HAP-1 (cell line): ENCODE measurements at regions not wholly inside any gene's neighbourhood (a gene's known extent, or its start where the extent isn't known, plus 50 kb on each side); places are given as distances from the start of the nearest gene placed in this dataset.

Experiments
- DNase-seq, 2 experiments: peaks; one replicate each; pipeline ENCODE4 v3.0.0-alpha.2; 2016 to 2020; ENCODE audit warnings: low spot score in 2 of 2
- H3K27me3 ChIP-seq: fragments of 250-450 bp; sonication (Bioruptor Pico); 2 replicates; pipeline ENCODE4 v1.5.1; 2020; ENCODE audit warnings: low read depth, mild to moderate bottlenecking, moderate library complexity
- H3K36me3 ChIP-seq: fragments of 250-450 bp; sonication (Bioruptor Pico); replicated peaks from 2 replicates; pipeline ENCODE4 v1.5.1; 2020; ENCODE audit warnings: mild to moderate bottlenecking
- H3K4me1 ChIP-seq: fragments of 250-450 bp; sonication (Bioruptor Pico); 2 replicates; pipeline ENCODE4 v1.5.1; 2020; ENCODE audit warnings: mild to moderate bottlenecking
- H3K4me3 ChIP-seq: fragments of 250-450 bp; sonication (Bioruptor Pico); 2 replicates; pipeline ENCODE4 v1.5.1; 2020; ENCODE audit warnings: mild to moderate bottlenecking, moderate library complexity
- H3K9me3 ChIP-seq: fragments of 250-450 bp; sonication (Bioruptor Pico); 2 replicates; pipeline ENCODE4 v1.5.1; 2020; ENCODE audit warnings: mild to moderate bottlenecking, moderate library complexity
- in situ Hi-C: fragments of 300-500 bp; cut with MboI; formaldehyde crosslinking; loops from 3 replicates; pipeline ENCODE4 v1.14.3; 2020; ENCODE audit warnings: low sequenced_read_pairs, inconsistent platforms, mixed read lengths

DNA sequence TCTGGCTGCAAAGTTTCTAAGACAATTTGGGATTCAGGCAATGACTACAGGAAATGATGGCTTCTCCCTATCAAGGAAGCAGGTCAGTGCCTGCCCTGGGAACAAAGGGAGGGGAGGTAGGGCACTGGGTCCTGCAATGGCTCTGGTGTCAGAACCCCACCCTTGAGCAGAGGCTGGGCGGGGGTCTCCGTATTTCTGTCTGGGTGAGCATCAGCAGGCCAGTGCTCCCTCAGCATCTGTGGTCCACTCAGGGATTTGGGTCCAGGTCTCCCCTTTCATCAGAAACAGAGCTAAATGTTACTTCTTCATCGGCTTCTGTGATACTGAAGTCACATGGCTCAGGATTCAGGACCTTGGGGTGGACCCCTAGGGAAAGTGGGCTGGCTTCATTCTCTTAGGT lies 195.5 kb upstream of the CDH5 start:
- H3K27me3 ChIP-seq: no peaks in the 10 kb centered on the region
- no peaks in the 10 kb centered on the region for H3K9me3 ChIP-seq
- in situ Hi-C loops: no loop called here
- no peaks in the 10 kb centered on the region for H3K4me1 ChIP-seq
- DNase-seq: no peak
- no peaks in the 10 kb centered on the region for H3K36me3 ChIP-seq
- H3K4me3 ChIP-seq: no peak overlapping the region

GRCh38 chr16:66169817-66170216 lies 196.7 kb upstream of the CDH5 start:
- in situ Hi-C loops: no loop called here
- Histone ChIP-seq H3K9me3 (no peaks in the 10 kb centered on the region), H3K4me1 (no peaks in the 10 kb centered on the region), H3K27me3 (no peaks in the 10 kb centered on the region), H3K4me3 (no peak overlapping the region), H3K36me3 (no peaks in the 10 kb centered on the region)
- no peak for DNase-seq

GRCh38 chr16:66168777-66169176 lies 197.7 kb upstream of the CDH5 start:
- Histone ChIP-seq H3K4me3 (no peak overlapping the region), H3K36me3 (no peaks in the 10 kb centered on the region), H3K27me3 (no peaks in the 10 kb centered on the region), H3K9me3 (no peaks in the 10 kb centered on the region), H3K4me1 (no peaks in the 10 kb centered on the region)
- DNase-seq: no peak
- in situ Hi-C loops: no loop called here

DNA sequence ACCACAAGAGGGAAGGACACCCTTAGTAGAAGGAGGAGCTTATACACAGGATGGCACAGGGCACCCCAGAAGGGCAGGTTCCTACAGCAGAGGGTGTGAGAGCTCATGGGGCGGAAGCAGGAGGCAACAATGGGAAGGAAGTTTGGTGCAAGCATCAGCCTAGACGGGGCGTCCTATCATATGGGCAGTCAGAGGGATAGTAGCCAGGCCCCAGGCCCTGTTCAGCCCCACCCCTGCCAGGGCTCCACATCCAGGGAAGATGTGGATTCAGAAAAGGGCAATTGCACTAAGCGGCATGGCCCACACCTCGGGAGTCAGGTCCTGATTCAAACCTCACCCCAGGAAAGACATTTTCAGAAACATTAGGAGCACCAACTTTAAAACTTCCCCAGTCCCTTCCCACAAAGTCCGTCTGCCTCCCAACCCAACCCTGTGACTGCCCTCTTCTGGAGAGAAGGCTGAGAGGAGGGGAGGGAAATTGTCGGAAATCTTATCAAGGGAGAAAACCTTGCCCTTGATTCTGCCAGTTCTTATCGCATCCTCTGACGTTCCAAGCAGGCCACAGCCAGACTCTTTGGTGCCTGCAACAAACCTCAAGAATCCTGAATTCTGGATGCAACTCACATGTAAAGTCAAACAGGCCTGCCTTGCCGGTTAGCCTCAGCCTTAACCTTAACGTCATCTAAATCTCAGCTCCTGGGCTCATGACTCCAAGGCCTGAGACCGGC lies 198.8 kb upstream of the CDH5 start:
- H3K27me3 ChIP-seq: no peaks in the 10 kb centered on the region
- no peaks in the 10 kb centered on the region for H3K36me3 ChIP-seq
- H3K9me3 ChIP-seq: no peaks in the 10 kb centered on the region
- no peak overlapping the region for H3K4me3 ChIP-seq
- in situ Hi-C loops: no loop called here
- H3K4me1 ChIP-seq: no peaks in the 10 kb centered on the region
- no peak for DNase-seq

DNA sequence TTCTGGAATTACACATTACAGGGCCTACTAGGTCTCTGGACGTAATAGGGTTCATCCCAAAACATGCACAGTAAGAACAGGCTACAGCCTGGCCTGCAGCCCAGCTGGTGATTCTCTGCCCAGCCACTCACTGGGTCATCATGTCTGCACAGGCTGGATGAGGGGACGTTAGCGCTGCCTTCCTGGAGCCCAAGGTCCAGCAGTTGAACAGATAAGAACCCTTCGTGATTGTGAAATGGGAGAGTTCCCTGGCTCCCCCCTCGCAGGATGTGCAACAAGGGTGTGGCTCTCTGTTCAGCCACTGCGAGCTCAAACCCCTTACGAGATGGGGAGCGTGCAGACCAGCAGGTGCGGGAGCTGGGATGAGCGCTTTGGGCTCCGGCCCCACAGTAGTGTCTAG lies 200.0 kb upstream of the CDH5 start:
- Histone ChIP-seq H3K27me3 (no peaks in the 10 kb centered on the region), H3K4me1 (no peaks in the 10 kb centered on the region), H3K9me3 (no peaks in the 10 kb centered on the region), H3K4me3 (no peak overlapping the region), H3K36me3 (no peaks in the 10 kb centered on the region)
- in situ Hi-C loops: no loop called here
- no peak for DNase-seq

DNA sequence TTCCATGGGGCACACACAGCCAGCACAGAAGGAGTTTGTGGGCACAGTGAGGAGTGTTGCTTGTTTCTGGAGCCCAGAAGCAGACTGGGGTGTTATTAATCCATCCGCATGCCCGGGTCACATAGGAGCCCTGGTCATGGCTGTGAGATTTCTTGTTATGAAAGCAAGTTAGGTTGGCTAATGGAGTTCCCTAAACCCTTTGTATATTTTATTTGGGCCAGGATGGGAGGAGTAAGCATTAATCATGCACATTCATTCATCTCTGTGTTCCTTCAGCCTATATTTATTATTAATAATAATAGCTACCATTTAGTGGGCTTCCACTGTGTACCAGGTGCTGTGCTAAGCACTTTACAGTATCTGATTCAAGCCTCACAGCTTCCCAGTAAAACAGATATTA lies 200.6 kb upstream of the CDH5 start:
- no peak overlapping the region for H3K4me3 ChIP-seq
- in situ Hi-C loops: no loop called here
- H3K4me1 ChIP-seq: no peaks in the 10 kb centered on the region
- H3K9me3 ChIP-seq: no peaks in the 10 kb centered on the region
- DNase-seq: no peak
- no peaks in the 10 kb centered on the region for H3K36me3 ChIP-seq
- no peaks in the 10 kb centered on the region for H3K27me3 ChIP-seq

DNA sequence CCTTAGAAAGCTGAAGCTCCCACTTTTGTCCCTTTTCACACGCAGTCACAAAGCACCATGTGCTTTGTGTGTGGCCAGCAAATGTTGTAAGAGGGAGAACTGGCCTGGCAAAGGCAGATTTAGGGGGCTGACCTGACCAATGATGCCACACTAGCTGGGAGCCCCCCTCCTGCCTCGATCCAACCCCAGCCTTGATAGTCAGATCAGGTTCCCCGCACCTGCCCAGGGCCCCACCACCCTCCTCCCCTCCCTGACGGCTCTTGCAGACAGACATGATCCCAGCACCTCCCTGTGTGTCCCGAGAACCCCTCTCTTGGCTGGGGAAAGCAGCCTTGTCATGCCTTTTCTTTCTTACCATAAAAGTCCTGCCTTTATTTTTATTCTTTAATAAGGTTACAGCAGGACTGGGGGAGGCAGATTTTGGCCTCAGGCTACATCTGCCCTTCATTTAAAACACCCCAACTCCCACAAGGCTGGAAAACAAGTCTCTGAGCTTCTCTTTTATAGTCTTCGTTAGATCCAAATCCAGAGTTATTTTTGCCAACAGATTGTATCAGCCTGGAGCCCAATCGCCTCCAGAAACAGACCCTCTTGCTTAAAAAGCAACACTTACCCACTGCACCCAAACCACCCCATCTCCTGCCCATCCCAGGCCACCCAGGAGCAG lies 201.8 kb upstream of the CDH5 start:
- in situ Hi-C loops: no loop called here
- H3K36me3 ChIP-seq: no peaks in the 10 kb centered on the region
- no peak for DNase-seq

GRCh38 chr16:66162821-66163220 lies 203.7 kb upstream of the CDH5 start:
- no peak overlapping the region for H3K4me3 ChIP-seq
- no peaks in the 10 kb centered on the region for H3K4me1 ChIP-seq
- no peak for DNase-seq
- H3K36me3 ChIP-seq: no peaks in the 10 kb centered on the region
- H3K27me3 ChIP-seq: no peaks in the 10 kb centered on the region
- no peaks in the 10 kb centered on the region for H3K9me3 ChIP-seq
- in situ Hi-C loops: no loop called here

More for the DNA sequence above, 201.8 kb upstream of the CDH5 start:
- H3K4me3 ChIP-seq: no peak overlapping the region
- no peaks in the 10 kb centered on the region for H3K4me1 ChIP-seq
- H3K27me3 ChIP-seq: no peaks in the 10 kb centered on the region
- no peaks in the 10 kb centered on the region for H3K9me3 ChIP-seq

DNA sequence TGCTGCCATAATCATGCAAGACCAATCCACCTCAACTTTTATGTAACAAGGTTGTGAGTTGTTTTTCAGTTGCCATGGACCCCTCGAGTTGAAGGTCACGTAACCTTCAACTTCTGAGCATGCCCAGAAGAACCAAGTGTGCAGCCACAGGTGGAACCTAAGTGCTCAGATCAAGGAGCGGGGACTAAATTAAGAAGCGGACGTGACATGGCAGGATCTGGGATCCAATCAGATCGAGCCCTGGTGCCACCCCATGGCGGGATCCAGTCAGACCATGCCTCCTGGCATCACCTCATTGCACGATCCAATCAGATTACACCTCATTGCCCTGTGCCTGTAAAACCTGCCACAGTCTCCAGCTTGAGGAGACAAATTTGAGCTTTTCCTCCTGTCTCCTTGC lies 204.5 kb upstream of the CDH5 start:
- Histone ChIP-seq H3K9me3 (no peaks in the 10 kb centered on the region), H3K4me1 (no peaks in the 10 kb centered on the region), H3K27me3 (no peaks in the 10 kb centered on the region), H3K4me3 (no peak overlapping the region), H3K36me3 (no peaks in the 10 kb centered on the region)
- DNase-seq: no peak
- in situ Hi-C loops: no loop called here

GRCh38 chr16:66161269-66161668 lies 205.2 kb upstream of the CDH5 start:
- Histone ChIP-seq H3K9me3 (no peaks in the 10 kb centered on the region), H3K36me3 (no peaks in the 10 kb centered on the region), H3K27me3 (no peaks in the 10 kb centered on the region), H3K4me1 (no peaks in the 10 kb centered on the region), H3K4me3 (no peak overlapping the region)
- in situ Hi-C loops: no loop called here
- DNase-seq: no peak

DNA sequence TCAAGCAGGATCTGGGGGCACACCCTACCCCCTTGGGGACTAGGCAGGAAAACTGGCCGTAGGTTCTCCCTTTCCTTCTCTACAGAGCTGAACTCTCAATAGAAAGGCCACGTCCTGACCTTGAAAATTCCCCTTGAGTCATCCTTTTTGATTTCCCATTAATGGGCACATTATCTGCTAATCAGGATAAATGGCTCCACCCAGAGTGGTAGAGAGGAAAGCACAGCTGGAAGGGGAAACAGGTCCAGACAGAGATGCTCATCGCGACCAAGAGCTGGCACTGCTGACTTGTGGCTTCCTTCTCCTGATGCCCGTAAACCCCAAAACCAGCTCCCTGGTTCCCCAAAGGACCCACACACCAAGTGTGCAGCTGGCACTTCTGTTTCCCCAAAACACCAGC lies 206.5 kb upstream of the CDH5 start:
- in situ Hi-C loops: no loop called here
- H3K9me3 ChIP-seq: no peaks in the 10 kb centered on the region
- DNase-seq: no peak
- no peaks in the 10 kb centered on the region for H3K27me3 ChIP-seq
- H3K36me3 ChIP-seq: no peaks in the 10 kb centered on the region
- no peak overlapping the region for H3K4me3 ChIP-seq
- H3K4me1 ChIP-seq: no peaks in the 10 kb centered on the region

- no peaks in the 10 kb centered on the region for H3K27me3 ChIP-seq
- no peaks in the 10 kb centered on the region for H3K4me1 ChIP-seq
- no peak overlapping the region for H3K4me3 ChIP-seq
- no peak for DNase-seq
- no peaks in the 10 kb centered on the region for H3K9me3 ChIP-seq
- no peaks in the 10 kb centered on the region for H3K36me3 ChIP-seq
- in situ Hi-C loops: no loop called here
Measured at GRCh38 chr16:66156538-66156937, 210.0 kb upstream of the CDH5 start.

GRCh38 chr16:66155933-66156332 lies 210.6 kb upstream of the CDH5 start:
- no peaks in the 10 kb centered on the region for H3K4me1 ChIP-seq
- H3K4me3 ChIP-seq: no peak overlapping the region
- H3K9me3 ChIP-seq: no peaks in the 10 kb centered on the region
- no peaks in the 10 kb centered on the region for H3K27me3 ChIP-seq
- H3K36me3 ChIP-seq: no peaks in the 10 kb centered on the region
- in situ Hi-C loops: no loop called here
- DNase-seq: no peak

DNA sequence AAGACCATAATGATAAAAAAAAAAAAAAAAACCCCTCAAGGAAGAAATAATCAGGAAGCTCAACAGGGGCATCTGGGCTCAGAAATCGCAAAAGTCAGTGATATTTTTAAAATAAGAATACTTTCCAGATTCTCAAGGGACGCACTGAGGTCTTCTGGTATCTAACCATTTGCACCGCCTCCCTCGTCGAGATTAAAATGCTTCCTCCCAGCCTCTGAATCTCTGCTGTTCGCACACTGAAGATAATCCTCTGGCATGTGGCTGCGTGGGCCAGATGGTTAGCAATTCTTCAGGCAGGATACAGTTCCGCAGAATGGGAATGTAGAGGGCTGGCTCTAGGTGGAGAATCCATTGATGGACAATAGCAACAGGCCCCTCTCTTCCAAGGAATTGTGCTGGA lies 211.7 kb upstream of the CDH5 start:
- no peaks in the 10 kb centered on the region for H3K4me1 ChIP-seq
- H3K9me3 ChIP-seq: no peaks in the 10 kb centered on the region
- H3K4me3 ChIP-seq: no peak overlapping the region
- no peak for DNase-seq
- no peaks in the 10 kb centered on the region for H3K36me3 ChIP-seq
- in situ Hi-C loops: no loop called here
- no peaks in the 10 kb centered on the region for H3K27me3 ChIP-seq
